GM23248 (cell line): ENCODE measurements at regions not wholly inside any gene's neighbourhood (a gene's known extent, or its start where the extent isn't known, plus 50 kb on each side); places are given as distances from the start of the nearest gene placed in this dataset.

Experiments used
- EZH2 ChIP-seq: fragments of 200-600 bp; sonication (generic); IDR thresholded peaks from 2 replicates; pipeline ENCODE4 v1.6.1; 2018; ENCODE audit warnings: antibody characterized with exemption, mild to moderate bottlenecking; ENCODE audit not compliant: insufficient read depth, poor library complexity, severe bottlenecking
- EZH2phosphoT487 ChIP-seq: fragments of 200-600 bp; sonication (generic); IDR thresholded peaks from 2 replicates; pipeline ENCODE4 v1.6.1; 2018; ENCODE audit warnings: antibody characterized with exemption, moderate library complexity, mild to moderate bottlenecking, low read depth; ENCODE audit not compliant: insufficient read depth

- no peak for TF ChIP-seq EZH2
- no peak for TF ChIP-seq EZH2phosphoT487
Observed at GRCh38 chr12:17666641-17667324, 423.2 kb downstream of the RERGL start.
